NCI-H2029 treated with DMSO at 0.1 percent for 48 hours (cell line): ENCODE measurements at regions not wholly inside any gene's neighbourhood (a gene's known extent, or its start where the extent isn't known, plus 50 kb on each side); places are given as distances from the start of the nearest gene placed in this dataset.

Source experiments
- DNase-seq: peaks from one replicate; lab custom pipeline; 2025; lab: John Stamatoyannopoulos, UW

GRCh38 chr12:39047539-39048262 is 142.3 kb upstream of the CPNE8 start:
- no peak for DNase-seq

DNA sequence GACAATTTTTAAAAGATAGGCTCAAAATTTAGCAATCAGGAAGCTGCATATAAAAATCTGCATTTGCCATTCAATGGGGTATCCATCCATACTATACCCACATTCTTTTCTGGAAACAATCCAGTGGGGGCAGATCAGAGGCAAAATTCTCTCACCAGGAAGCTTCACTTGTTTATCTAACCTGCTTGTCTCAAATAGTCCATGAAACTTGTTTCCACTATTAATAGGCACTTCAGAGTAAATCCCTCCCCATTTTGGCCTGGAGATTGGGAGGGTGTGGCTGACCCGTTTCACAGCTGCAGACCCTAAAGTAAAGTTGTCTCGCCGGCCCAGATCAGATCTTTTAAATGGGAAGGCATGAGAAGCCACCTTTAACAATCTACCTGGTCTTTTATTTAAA is 139.4 kb upstream of the CPNE8 start:
- DNase-seq = no peak

- no peak for DNase-seq
These were observed 138.0 kb upstream of the CPNE8 start for GRCh38 chr12:39043424-39043822.

- no peak for DNase-seq
These were observed 134.9 kb upstream of the CPNE8 start for GRCh38 chr12:39040275-39040674.

GRCh38 chr12:39037115-39037514 is 131.7 kb upstream of the CPNE8 start:
- no peak for DNase-seq

GRCh38 chr12:39036105-39036504 is 130.7 kb upstream of the CPNE8 start:
- DNase-seq = no peak

DNA sequence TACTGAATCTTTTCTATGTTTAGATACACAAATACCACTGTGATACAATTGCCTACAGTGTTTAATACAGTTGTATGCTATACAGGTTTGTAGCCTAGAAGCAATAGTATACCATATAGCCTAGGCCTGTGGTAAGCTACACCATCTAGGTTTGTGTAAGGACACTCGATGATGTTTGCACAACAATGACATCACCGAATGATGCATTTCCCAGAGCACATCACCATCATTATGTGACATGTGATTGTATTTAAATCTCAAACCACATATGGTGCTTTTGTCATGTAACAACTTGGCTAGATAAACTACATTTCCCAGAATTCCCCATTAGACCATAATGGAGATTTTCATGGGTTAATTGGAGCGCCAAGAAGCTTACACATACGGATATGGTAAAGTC is 128.4 kb upstream of the CPNE8 start:
- no peak for DNase-seq

DNA sequence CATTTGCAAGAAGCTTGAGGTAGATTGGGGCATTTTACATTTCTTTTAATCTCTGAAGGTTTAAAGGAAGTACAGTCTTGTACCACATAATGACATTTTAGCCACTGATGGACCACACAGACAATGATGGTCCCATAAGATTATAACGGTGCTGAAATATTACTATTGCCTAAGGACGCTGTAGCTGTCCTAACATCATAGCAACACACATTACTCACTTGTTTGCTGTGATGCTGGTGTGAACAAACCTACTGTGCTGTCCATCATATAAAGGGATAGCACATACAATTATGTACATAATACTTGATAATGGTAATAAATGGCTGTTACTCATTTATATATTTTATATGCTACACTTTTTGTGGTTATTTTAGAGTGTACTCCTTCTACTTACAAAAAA is 127.1 kb upstream of the CPNE8 start:
- no peak for DNase-seq

GRCh38 chr12:39032034-39032433 is 126.6 kb upstream of the CPNE8 start:
- DNase-seq = no peak

DNA sequence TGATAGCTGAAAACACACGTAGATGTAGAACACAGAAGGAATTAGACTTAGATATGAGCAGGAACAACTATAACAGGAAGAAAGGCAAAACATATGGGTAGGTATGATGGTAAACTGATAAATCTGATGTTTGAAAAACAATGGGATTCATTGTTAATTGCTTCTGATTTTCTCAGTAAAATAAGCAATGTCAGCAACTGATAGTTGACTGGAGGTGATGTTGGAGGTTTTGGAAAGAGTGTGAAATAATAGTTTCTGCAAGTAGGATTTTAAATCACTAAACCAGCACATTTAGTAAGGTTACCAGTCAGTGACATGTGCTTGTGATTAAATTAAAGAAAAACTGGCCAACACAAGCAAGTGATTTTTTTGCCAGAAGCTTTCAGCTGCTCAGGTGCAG is 123.0 kb upstream of the CPNE8 start:
- DNase-seq = no peak

DNA sequence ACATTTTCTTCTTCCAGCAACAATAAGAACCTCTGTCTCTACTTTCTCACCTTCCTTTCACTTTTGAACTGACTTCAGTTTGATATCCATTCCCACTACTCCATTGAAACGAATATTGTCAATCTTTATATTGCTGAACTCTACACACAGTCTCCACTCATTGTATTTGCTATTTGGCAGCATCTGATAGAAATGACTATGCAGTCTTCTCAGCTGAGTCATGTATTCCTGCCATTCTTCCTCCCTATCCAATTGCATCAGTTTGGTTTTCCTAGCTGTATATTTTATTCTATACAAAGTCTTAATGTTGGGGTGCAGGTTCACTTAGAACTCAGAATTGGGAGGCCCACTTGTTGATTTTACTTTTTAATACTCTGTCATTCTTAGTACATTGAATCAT is 107.5 kb upstream of the CPNE8 start:
- DNase-seq = no peak

GRCh38 chr12:39011166-39011565 is 105.8 kb upstream of the CPNE8 start:
- DNase-seq = no peak

DNA sequence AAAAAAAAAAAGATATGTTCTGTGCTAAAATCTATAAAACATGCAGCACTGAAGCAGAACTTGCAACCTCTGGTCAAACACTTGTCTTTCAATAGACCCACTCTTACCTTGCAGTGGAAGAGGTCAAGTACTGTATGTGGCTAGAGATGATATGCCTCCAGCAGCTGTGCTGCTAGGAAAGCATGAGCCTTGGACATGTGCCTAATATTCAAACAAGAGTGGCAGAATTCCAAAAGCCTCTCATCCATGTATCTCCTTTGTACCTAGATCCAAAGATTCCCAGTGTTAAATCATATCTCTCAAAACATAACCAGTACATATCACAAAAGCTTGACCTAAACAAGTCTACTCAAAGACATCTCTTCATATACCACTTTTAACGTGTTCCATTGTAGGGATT is 105.0 kb upstream of the CPNE8 start:
- DNase-seq = peak; percentile 21

GRCh38 chr12:39007619-39008018 is 102.2 kb upstream of the CPNE8 start:
- no peak for DNase-seq

GRCh38 chr12:39006286-39006685 is 100.9 kb upstream of the CPNE8 start:
- DNase-seq = no peak

GRCh38 chr12:39005671-39006070 is 100.3 kb upstream of the CPNE8 start:
- DNase-seq = no peak

GRCh38 chr12:39003541-39004155 is 98.3 kb upstream of the CPNE8 start:
- DNase-seq = no peak

DNA sequence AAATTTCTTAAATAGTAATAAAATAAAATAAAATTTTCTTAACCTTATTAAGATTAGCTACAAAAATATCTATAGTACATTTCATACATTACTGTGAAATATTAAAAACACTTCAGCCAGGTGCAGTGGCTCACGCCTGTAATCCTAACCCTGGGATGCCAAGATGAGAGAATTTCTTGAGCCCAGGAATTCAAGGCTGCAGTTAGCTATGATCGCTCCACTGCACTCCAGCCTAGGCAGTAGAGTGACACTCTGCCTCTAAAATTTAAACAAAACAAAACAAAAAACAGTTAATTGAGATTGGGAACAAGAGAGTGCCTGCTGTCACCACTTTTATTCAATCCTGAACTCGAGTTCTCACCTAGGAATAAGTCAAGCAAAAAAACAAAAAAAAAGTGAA is 95.0 kb upstream of the CPNE8 start:
- no peak for DNase-seq

DNA sequence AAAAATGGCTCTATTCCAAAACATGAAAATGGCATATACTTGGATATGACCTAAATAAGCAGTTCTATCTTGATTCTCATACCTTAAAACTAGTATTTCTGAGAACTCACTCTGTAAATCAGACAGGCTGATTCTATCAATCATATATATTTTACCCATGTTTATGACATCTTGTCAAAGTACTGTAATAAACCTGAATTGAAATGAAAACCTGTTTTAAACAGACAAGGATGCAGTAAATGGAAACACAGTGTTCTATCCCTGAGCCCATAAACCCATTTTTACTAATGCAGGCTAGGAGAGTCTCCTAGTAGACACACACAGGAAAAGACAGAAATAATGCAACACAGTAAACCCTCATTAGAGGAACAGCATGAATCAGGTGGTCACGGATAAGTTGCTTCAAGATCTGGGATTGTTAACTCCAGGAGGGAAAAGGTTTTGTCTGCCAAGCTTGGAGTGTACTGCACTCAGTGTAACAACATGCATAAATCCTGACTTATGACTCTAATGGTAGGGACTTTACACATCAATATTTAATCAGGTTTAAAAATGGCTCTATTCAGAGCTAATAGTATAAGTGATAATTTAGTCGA is 93.6 kb upstream of the CPNE8 start:
- no peak for DNase-seq

DNA sequence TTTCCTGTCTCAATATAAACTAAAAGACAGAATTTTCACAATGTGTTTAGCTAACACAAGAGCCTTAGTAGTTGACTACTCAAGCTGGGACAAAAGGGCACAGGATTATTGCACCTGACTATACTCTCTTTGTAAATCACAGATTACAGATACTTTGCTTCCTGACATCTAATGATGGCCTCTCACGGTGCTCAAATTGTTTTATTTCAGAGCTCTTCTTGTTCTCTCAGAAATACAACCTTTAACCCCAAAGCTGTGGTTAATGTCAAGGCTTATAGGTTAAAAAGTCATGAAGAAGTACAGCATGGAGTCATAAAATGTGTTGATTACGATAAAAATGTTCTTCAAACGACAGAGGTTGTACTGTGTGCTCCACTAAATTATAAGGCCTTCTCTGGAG is 89.9 kb upstream of the CPNE8 start:
- no peak for DNase-seq

GRCh38 chr12:38985961-38986360 is 80.6 kb upstream of the CPNE8 start:
- DNase-seq = no peak

DNA sequence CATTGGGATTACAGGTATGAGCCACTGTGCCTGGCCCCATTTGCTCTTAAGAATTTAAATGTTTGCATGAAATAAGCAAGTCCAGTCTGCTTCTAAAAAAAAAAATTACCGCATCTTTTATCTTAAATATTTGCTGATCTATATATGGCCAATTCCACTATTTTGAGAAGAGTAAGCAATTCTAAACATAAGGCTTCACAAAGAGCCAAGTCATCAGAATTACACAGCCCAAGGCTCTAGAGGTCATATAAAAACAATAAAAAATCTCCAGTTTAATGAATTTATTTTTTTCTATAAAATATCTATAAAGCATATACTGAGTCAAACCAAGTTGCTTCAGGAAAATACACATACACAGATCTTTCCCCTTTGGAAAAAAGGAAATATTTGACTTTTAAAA is 79.0 kb upstream of the CPNE8 start:
- DNase-seq = no peak

- no peak for DNase-seq
These were observed 77.8 kb upstream of the CPNE8 start for GRCh38 chr12:38983117-38983571.

DNA sequence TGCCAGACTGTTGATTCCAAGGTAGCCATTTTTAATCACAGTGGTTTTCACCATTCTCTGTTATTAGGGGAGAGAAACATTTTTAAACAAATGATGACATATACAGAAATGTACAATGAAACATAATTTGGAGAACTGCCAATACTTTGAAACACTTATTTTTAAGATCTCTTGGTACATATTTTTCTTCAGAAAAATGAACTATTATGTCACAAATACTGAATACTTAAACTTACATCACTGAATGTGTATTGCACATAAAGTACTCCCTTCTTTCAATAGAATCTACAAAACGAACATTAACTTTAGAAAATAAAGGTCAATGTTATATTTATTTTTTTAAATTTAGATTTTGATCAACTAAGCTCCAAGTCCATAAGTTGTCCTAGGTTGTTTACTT is 71.7 kb upstream of the CPNE8 start:
- no peak for DNase-seq
